Left ventricle myocardium inferior (tissue), 1 donor: ENCODE measurements at regions not wholly inside any gene's neighbourhood (a gene's known extent, or its start where the extent isn't known, plus 50 kb on each side); places are given as distances from the start of the nearest gene placed in this dataset.
"Not testable (repeated sequence)": the region's sequence is repeated elsewhere in the genome, so short reads cannot be mapped to it uniquely, and the experiment has no call there.

Experiments
- DNase-seq: peaks from one replicate; pipeline ENCODE4 v3.0.0-alpha.2; 2020
- H3K27ac ChIP-seq: fragments of 200-600 bp; replicated peaks from 2 replicates; pipeline ENCODE4 v1.8.0; 2021
- H3K27me3 ChIP-seq: fragments of 200-600 bp; 2 replicates; pipeline ENCODE4 v1.8.0; 2021; ENCODE audit warnings: low read depth
- H3K36me3 ChIP-seq: fragments of 200-600 bp; 2 replicates; pipeline ENCODE4 v1.8.0; 2021
- H3K4me1 ChIP-seq: fragments of 200-600 bp; 2 replicates; pipeline ENCODE4 v1.8.0; 2021
- H3K4me3 ChIP-seq: fragments of 200-600 bp; 2 replicates; pipeline ENCODE4 v1.8.0; 2021; ENCODE audit warnings: mild to moderate bottlenecking, moderate library complexity
- H3K9me3 ChIP-seq: fragments of 200-600 bp; replicated peaks from 2 replicates; pipeline ENCODE4 v1.8.0; 2021
- intact Hi-C: fragments of 100-400 bp; cut with micrococcal nuclease; formaldehyde crosslinking; loops from one replicate; pipeline ENCODE4 v1.11.0; 2022
- TF ChIP-seq, protein P1 (sequence below): fragments of 200-600 bp; IDR thresholded peaks from 2 replicates; pipeline ENCODE4 v1.8.0; 2021; ENCODE audit warnings: antibody characterized with exemption, mild to moderate bottlenecking, borderline replicate concordance
- donor health status: DM: no; HTN: yes; CAD: no; lungs with severe emphysema.

DNA sequence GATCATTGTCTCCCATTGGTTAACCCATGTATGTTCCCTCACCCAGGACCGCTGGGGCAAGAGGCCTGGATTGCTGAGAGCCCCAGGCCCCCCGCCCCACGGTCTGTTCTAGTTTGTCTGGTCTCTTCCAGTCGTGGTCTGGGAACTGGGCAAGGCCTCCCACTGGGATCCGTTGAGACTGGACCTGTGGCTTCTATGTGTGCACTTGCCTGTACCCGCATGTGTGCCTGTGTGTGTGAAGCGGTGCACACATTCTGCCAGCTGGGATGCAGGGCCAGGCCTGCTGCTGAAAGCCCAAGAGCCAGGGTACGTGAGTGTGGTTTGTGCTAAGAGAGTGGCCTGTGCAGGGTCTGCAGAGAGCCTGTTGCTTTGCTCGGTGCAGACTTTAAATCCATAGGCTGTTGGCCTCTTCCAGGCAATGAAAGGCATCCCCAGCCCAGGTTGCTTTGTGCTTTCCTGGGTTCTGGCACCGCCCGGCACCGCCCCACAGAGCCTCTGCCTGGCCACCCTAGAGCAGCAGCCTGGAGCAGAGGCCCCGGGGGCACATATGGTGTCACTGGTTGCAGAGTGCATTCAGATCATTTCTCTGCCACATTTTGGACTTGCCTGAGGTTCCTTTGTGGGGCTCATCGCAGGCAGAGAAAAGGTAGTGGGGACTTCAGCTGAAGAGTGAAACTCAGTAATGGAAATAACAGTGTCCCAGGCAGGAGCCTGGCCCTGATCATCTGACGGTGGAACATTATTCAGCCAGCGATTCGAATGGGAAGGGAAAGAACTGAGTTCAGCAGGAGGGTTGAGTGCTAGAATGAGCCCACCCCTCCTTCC is 215.5 kb downstream of the GLRX3 start:
- DNase-seq: no peak

DNA sequence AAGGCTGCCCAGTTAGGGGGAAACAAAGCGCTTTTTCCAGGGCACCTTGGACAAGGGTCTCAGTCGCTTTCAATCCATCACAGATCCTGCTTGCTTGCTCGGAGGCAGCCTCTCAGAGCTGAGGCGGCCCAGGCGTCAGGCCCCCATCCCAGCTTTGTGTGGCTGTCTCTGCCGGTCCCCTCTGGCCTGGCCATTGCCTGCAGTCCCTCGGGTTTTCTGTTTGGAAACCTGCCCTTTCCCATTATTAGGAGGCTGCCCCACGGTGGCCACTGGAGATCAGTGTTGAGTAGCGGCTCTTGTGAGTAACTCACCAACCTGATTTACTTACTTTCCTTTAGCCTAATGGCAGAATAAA is 216.1 kb downstream of the GLRX3 start:
- intact Hi-C loops: no loop called here
- Histone ChIP-seq H3K4me3 (no peak overlapping the region), H3K9me3 (peaks cover 12% of the 10 kb centered on the region), H3K4me1 (no peaks in the 10 kb centered on the region), H3K27me3 (peaks cover 20% of the 10 kb centered on the region), H3K36me3 (no peaks in the 10 kb centered on the region), H3K27ac (no peak overlapping the region)
- TF ChIP-seq, protein P1, sequence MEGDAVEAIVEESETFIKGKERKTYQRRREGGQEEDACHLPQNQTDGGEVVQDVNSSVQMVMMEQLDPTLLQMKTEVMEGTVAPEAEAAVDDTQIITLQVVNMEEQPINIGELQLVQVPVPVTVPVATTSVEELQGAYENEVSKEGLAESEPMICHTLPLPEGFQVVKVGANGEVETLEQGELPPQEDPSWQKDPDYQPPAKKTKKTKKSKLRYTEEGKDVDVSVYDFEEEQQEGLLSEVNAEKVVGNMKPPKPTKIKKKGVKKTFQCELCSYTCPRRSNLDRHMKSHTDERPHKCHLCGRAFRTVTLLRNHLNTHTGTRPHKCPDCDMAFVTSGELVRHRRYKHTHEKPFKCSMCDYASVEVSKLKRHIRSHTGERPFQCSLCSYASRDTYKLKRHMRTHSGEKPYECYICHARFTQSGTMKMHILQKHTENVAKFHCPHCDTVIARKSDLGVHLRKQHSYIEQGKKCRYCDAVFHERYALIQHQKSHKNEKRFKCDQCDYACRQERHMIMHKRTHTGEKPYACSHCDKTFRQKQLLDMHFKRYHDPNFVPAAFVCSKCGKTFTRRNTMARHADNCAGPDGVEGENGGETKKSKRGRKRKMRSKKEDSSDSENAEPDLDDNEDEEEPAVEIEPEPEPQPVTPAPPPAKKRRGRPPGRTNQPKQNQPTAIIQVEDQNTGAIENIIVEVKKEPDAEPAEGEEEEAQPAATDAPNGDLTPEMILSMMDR: no peak
- no peak for DNase-seq

More for the DNA sequence above, 215.5 kb downstream of the GLRX3 start:
- intact Hi-C loops: no loop called here
- H3K9me3 ChIP-seq: peaks cover 18% of the 10 kb centered on the region
- H3K36me3 ChIP-seq: no peaks in the 10 kb centered on the region
- no peak overlapping the region for H3K4me3 ChIP-seq
- H3K27ac ChIP-seq: no peak overlapping the region
- no peaks in the 10 kb centered on the region for H3K4me1 ChIP-seq
- TF ChIP-seq, protein P1: no peak
- H3K27me3 ChIP-seq: peaks cover 20% of the 10 kb centered on the region

DNA sequence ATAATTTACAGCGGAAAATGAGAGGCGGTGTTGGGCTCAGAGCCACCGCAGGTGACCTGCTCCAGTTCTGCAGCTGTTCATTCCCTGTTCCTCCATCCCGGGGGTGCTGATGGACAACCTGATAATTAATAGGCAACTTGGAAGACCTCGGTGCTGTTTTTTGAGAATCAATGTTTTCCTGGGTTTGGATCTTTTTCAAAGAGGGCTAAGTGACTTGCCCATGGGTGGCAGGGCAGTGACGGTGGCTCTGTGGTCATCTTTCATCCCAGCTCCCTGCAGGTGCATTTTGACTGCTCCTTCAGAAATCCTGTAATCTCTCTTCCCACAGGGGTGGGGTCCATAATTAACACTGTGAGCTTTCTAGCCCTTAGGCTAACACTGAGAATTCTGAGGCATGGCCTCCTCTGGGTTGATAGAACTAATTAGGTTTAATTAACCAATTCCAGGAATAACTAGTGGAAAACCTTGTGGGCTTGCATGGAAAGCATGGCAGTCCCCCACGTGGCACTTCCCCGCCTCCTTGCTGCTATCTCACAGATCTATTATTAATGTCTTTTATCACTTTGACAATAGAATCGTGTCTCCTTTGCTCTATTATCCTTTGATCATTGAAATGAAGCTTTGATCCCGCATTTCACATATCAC is 217.9 kb downstream of the GLRX3 start:
- Histone ChIP-seq H3K9me3 (no peaks in the 10 kb centered on the region), H3K27ac (no peak overlapping the region), H3K36me3 (no peaks in the 10 kb centered on the region), H3K27me3 (peaks cover 20% of the 10 kb centered on the region), H3K4me1 (no peaks in the 10 kb centered on the region), H3K4me3 (no peak overlapping the region)
- intact Hi-C loops: no loop called here
- TF ChIP-seq, protein P1: no peak
- DNase-seq: no peak

DNA sequence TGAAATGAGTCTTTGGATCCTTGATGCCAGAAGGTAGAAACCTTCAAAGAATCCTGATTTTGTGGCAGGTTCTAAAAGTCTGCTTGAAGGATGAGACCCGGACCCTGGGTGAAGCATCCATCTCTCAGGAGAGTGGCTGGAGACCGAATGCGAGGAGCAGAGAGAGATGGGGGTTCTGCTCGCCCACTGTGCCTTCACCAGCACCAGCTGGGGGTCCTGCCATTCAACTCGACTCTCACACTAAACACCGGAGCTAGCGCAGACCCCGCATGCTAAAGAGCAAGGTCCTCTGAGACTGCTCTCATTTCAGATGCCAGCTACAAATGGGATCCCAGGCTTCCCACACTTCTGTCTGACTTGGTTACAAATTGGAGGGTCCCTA is 218.4 kb downstream of the GLRX3 start:
- no peak for DNase-seq
- Histone ChIP-seq H3K27me3 (peaks cover 23% of the 10 kb centered on the region), H3K27ac (no peak overlapping the region), H3K4me1 (no peaks in the 10 kb centered on the region), H3K36me3 (no peaks in the 10 kb centered on the region), H3K9me3 (no peaks in the 10 kb centered on the region), H3K4me3 (no peak overlapping the region)
- intact Hi-C loops: no loop called here
- TF ChIP-seq, protein P1: no peak

DNA sequence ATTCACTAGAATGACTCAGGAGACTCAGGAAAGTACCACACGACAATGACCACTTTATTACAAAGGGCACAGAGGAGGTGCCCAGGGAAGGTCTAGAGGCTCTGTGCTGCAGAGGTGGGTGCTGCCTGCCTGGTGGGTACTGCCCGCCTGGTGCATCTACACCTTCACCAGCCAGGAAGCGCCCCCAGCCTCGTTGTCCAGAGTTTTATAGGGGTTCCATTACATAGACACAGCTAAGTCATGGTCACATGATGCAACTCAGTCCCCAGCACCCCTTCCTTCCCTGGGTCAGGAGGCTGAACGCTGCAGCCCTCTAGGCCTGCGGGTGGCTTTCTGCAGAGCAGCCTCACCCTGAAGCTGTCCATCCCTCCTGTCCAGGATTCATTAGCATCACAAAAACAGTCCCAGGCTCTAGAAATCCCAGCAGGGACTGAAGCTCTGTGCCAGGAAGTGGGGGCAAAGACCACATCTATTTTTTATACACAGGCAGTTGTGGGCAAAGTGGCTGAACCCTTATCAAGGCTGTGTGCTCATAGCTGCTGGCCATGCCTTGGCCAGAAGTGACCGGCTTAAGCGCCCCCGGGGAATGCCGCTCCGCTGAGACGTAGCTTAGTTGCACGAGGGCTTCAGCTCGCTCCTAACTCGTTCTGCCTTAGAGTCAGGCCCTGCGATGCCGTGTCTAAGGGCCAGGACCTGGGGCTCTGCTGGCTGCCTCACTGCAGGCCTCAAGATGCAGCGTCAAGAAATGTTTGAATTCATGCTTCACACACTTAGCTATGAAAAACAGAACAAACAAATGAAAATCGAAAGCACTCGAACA is 219.0 kb downstream of the GLRX3 start:
- no peak overlapping the region for H3K4me3 ChIP-seq
- no peaks in the 10 kb centered on the region for H3K9me3 ChIP-seq
- intact Hi-C loops: no loop called here
- no peak for DNase-seq
- TF ChIP-seq, protein P1: no peak
- no peak overlapping the region for H3K27ac ChIP-seq
- peaks cover 23% of the 10 kb centered on the region for H3K27me3 ChIP-seq
- H3K36me3 ChIP-seq: no peaks in the 10 kb centered on the region
- no peaks in the 10 kb centered on the region for H3K4me1 ChIP-seq

DNA sequence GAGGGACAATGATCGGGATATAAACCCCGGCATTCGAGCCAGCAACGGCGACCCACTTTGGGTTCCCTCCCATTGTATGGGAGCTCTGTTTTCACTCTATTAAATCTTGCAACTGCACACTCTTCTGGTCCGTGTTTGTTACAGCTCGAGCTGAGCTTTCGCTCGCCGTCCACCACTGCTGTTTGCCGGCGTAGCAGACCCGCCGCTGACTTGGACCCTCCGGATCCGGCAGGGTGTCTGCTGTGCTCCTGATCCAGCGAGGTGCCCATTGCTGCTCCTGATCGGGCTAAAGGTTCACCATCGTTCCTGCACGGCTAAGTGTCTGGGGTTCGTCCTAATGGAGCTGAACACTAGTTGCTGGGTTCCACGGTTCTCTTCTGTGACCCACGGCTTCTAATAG is 220.2 kb downstream of the GLRX3 start:
- H3K27ac ChIP-seq, DNase-seq, intact Hi-C loops, H3K4me3 ChIP-seq, H3K9me3 ChIP-seq, H3K36me3 ChIP-seq, H3K4me1 ChIP-seq: not testable (repeated sequence)
- peaks cover 25% of the 10 kb centered on the region for H3K27me3 ChIP-seq
